H9 (cell line): ENCODE measurements at regions not wholly inside any gene's neighbourhood (a gene's known extent, or its start where the extent isn't known, plus 50 kb on each side); places are given as distances from the start of the nearest gene placed in this dataset.

Experiments
- DNase-seq: peaks from one replicate; pipeline ENCODE4 v3.0.0-alpha.2; 2017
- H2AFZ ChIP-seq: one replicate; pipeline ENCODE4 v1.6.1; 2013; ENCODE audit warnings: mild to moderate bottlenecking, low read length, control low read depth, moderate library complexity
- H2AK5ac ChIP-seq: 2 replicates; pipeline ENCODE4 v1.6.1; 2013; ENCODE audit warnings: low read length, control low read depth, mixed read lengths; ENCODE audit not compliant: insufficient read length
- H2BK120ac ChIP-seq: one replicate; pipeline ENCODE4 v1.6.1; 2013; ENCODE audit warnings: low read depth, mild to moderate bottlenecking, low read length, control low read depth, inconsistent platforms; ENCODE audit not compliant: poor library complexity, severe bottlenecking
- H2BK12ac ChIP-seq: 2 replicates; pipeline ENCODE4 v1.6.1; 2013; ENCODE audit warnings: low read length, control low read depth, mixed read lengths, low read depth; ENCODE audit not compliant: insufficient read length
- H2BK15ac ChIP-seq: 2 replicates; pipeline ENCODE4 v1.6.1; 2013; ENCODE audit warnings: low read depth, low read length, control low read depth
- H2BK20ac ChIP-seq: one replicate; pipeline ENCODE4 v1.6.1; 2013; ENCODE audit warnings: low read depth, mild to moderate bottlenecking, low read length, control low read depth, inconsistent platforms; ENCODE audit not compliant: poor library complexity, severe bottlenecking
- H2BK5ac ChIP-seq: 2 replicates; pipeline ENCODE4 v1.6.1; 2013; ENCODE audit warnings: low read length, control low read depth, mixed read lengths; ENCODE audit not compliant: insufficient read length
- H3K14ac ChIP-seq: 2 replicates; pipeline ENCODE4 v1.6.1; 2013; ENCODE audit warnings: low read length, control low read depth; ENCODE audit not compliant: insufficient read depth
- H3K18ac ChIP-seq: 2 replicates; pipeline ENCODE4 v1.6.1; 2013; ENCODE audit warnings: low read depth, mild to moderate bottlenecking, mixed read lengths, low read length, control low read depth; ENCODE audit not compliant: insufficient read length
- H3K23ac ChIP-seq: 2 replicates; pipeline ENCODE4 v1.6.1; 2013; ENCODE audit warnings: low read length, control low read depth, mixed read lengths, low read depth; ENCODE audit not compliant: insufficient read length
- H3K23me2 ChIP-seq: 2 replicates; pipeline ENCODE4 v1.6.1; 2013; ENCODE audit warnings: low read depth, mild to moderate bottlenecking, mixed read lengths, low read length, control low read depth; ENCODE audit not compliant: insufficient read length, poor library complexity, severe bottlenecking
- H3K27ac ChIP-seq: 2 replicates; pipeline ENCODE4 v1.5.1; 2013; ENCODE audit warnings: low read length, control low read depth, mixed read lengths, low read depth; ENCODE audit not compliant: insufficient read length
- H3K27me3 ChIP-seq: 2 replicates; pipeline ENCODE4 v1.6.1; 2013; ENCODE audit warnings: low read length, control low read depth, inconsistent platforms; ENCODE audit not compliant: insufficient read depth
- H3K4ac ChIP-seq: 2 replicates; pipeline ENCODE4 v1.6.1; 2013; ENCODE audit warnings: low read depth, mild to moderate bottlenecking, control low read depth, inconsistent platforms, low read length, moderate library complexity
- H3K4me1 ChIP-seq: 2 replicates; pipeline ENCODE4 v1.6.1; 2013; ENCODE audit warnings: low read length, control low read depth, inconsistent platforms; ENCODE audit not compliant: insufficient read depth
- H3K4me2 ChIP-seq: 2 replicates; pipeline ENCODE4 v1.6.1; 2013; ENCODE audit warnings: low read length, control low read depth, mixed read lengths; ENCODE audit not compliant: insufficient read length, insufficient read depth
- H3K56ac ChIP-seq: 2 replicates; pipeline ENCODE4 v1.6.1; 2013; ENCODE audit warnings: low read depth, mild to moderate bottlenecking, mixed read lengths, low read length, control low read depth; ENCODE audit not compliant: insufficient read length
- H3K79me1 ChIP-seq: 2 replicates; pipeline ENCODE4 v1.6.1; 2013; ENCODE audit warnings: low read depth, mild to moderate bottlenecking, moderate library complexity, low read length, control low read depth, inconsistent platforms; ENCODE audit not compliant: insufficient read depth, poor library complexity, severe bottlenecking
- H3K79me2 ChIP-seq: 2 replicates; pipeline ENCODE4 v1.6.1; 2013; ENCODE audit warnings: low read length, control low read depth, inconsistent platforms; ENCODE audit not compliant: insufficient read depth
- H3K9ac ChIP-seq: 2 replicates; pipeline ENCODE4 v1.6.1; 2013; ENCODE audit warnings: low read length, control low read depth, mixed read lengths; ENCODE audit not compliant: insufficient read length; ENCODE audit errors: extremely low read depth
- H3K9me3 ChIP-seq: one replicate; pipeline ENCODE4 v1.6.1; 2013; ENCODE audit warnings: low read depth, low read length, inconsistent platforms; ENCODE audit not compliant: control insufficient read depth
- H3T11ph ChIP-seq: one replicate; pipeline ENCODE4 v1.6.1; 2013; ENCODE audit warnings: mild to moderate bottlenecking, low read length, control low read depth, inconsistent platforms
- H4K20me1 ChIP-seq: one replicate; pipeline ENCODE4 v1.6.1; 2013; ENCODE audit not compliant: control insufficient read depth, insufficient read length, insufficient read depth
- H4K5ac ChIP-seq: 2 replicates; pipeline ENCODE4 v1.6.1; 2013; ENCODE audit warnings: low read depth, mild to moderate bottlenecking, mixed read lengths, low read length, control low read depth; ENCODE audit not compliant: insufficient read length
- H4K8ac ChIP-seq: replicated peaks from 2 replicates; pipeline ENCODE4 v1.6.1; 2013; ENCODE audit warnings: low read length, control low read depth, mixed read lengths, low read depth; ENCODE audit not compliant: insufficient read length
- H4K91ac ChIP-seq: 2 replicates; pipeline ENCODE4 v1.6.1; 2013; ENCODE audit warnings: low read depth, mild to moderate bottlenecking, moderate library complexity, mixed read lengths, low read length, control low read depth; ENCODE audit not compliant: insufficient read length
- H3K27ac Mint-ChIP-seq, 3 experiments: 2 replicates in 2 of 3; 3 replicates in 1 of 3; pipeline ENCODE4 v1.8.0; 2020 to 2021; ENCODE audit warnings: mixed read lengths in 3 of 3, mild to moderate bottlenecking in 1 of 3, moderate library complexity in 1 of 3
- H3K27me3 Mint-ChIP-seq: 2 replicates; pipeline ENCODE4 v1.8.0; 2021; ENCODE audit warnings: low read depth, mild to moderate bottlenecking, moderate library complexity, mixed read lengths
- H3K36me3 Mint-ChIP-seq, 3 experiments: 2 replicates in 2 of 3; 3 replicates in 1 of 3; pipeline ENCODE4 v1.8.0; 2020 to 2021; ENCODE audit warnings: low read depth in 3 of 3, mixed read lengths in 3 of 3; ENCODE audit not compliant: insufficient read depth in 1 of 3
- H3K4me1 Mint-ChIP-seq, 2 experiments: 2 replicates each; pipeline ENCODE4 v1.8.0; 2020; ENCODE audit warnings: mixed read lengths in 2 of 2
- H3K4me3 Mint-ChIP-seq, 2 experiments: 2 replicates in 1 of 2; 3 replicates in 1 of 2; pipeline ENCODE4 v1.8.0; 2020 to 2021; ENCODE audit warnings: mild to moderate bottlenecking in 2 of 2, mixed read lengths in 2 of 2, moderate library complexity in 1 of 2
- H3K9me3 Mint-ChIP-seq, 2 experiments: 2 replicates in 1 of 2; 3 replicates in 1 of 2; pipeline ENCODE4 v1.8.0; 2020; ENCODE audit warnings: mild to moderate bottlenecking in 2 of 2, mixed read lengths in 2 of 2, moderate library complexity in 1 of 2
- CTCF ChIP-seq: fragments of 200-600 bp; sonication (generic); conservative IDR thresholded peaks from 3 replicates; pipeline ENCODE4 v1.8.0; 2021; ENCODE audit warnings: antibody characterized with exemption, mild to moderate bottlenecking
- WGBS: extraction: QIAGEN DNeasy Blood & Tissue Kit; methylation state at CpG from one replicate; pipeline ENCODE4 v1.1.7; 2013; ENCODE audit warnings: missing lambda C conversion rate, low lambda C conversion rate, mixed read lengths; ENCODE audit not compliant: insufficient read length; ENCODE audit errors: extremely low coverage; 5-methylcytosine and 5-hydroxymethylcytosine counted together

GRCh38 chr1:230537456-230537855 is 104.8 kb upstream of the COG2 start:
- H3K27ac Mint-ChIP-seq = no peak overlapping the region
- no peak overlapping the region for H3K27ac ChIP-seq
- H3K4me1 ChIP-seq = no peaks in the 10 kb centered on the region; the same call in 1 of the 2 replicates
- no peaks in the 10 kb centered on the region for H3K23me2 ChIP-seq
- no peak overlapping the region for H4K91ac ChIP-seq
- no peak overlapping the region for H4K5ac ChIP-seq
- TF ChIP-seq CTCF = peak; percentile 85
- no peak overlapping the region for H3K4me3 Mint-ChIP-seq
- WGBS = no CpG with 5 or more reads among the region's 9 CpGs
- H4K8ac ChIP-seq = no peak overlapping the region
- H2AFZ ChIP-seq = no peak overlapping the region
- H2BK12ac ChIP-seq = no peak overlapping the region
- peaks cover 6 to 12% (median 7%) of the 10 kb centered on the region in 3 experiments; a peak in 6 of 7 replicates for H3K36me3 Mint-ChIP-seq
- H3K4ac ChIP-seq = no peak overlapping the region
- H3K9me3 Mint-ChIP-seq = peaks cover 13 to 16% of the 10 kb centered on the region in 2 experiments
- peaks cover 2 to 8% of the 10 kb centered on the region in 2 experiments; a peak in 3 of 4 replicates for H3K4me1 Mint-ChIP-seq
- no peak overlapping the region for H3K9ac ChIP-seq
- H3K4me2 ChIP-seq = no peak overlapping the region
- H3K56ac ChIP-seq = no peak overlapping the region
- H2BK5ac ChIP-seq = no peak overlapping the region
- H3K14ac ChIP-seq = no peak overlapping the region
- no peak overlapping the region for H2BK120ac ChIP-seq
- peak; percentile 77 for DNase-seq
- H2BK20ac ChIP-seq = no peak overlapping the region
- H3K23ac ChIP-seq = no peak overlapping the region
- peaks cover 2% of the 10 kb centered on the region for H3K27me3 Mint-ChIP-seq
- no peak overlapping the region for H3T11ph ChIP-seq
- H2BK15ac ChIP-seq = no peak overlapping the region
- H2AK5ac ChIP-seq = no peak overlapping the region
- no peaks in the 10 kb centered on the region for H4K20me1 ChIP-seq
- H3K79me1 ChIP-seq = no peaks in the 10 kb centered on the region
- H3K27me3 ChIP-seq = no peaks in the 10 kb centered on the region
- no peak overlapping the region for H3K18ac ChIP-seq
- no peaks in the 10 kb centered on the region for H3K9me3 ChIP-seq
- no peaks in the 10 kb centered on the region for H3K79me2 ChIP-seq
